ENCODE measurements at regions not wholly inside any gene's neighbourhood (a gene's known extent, or its start where the extent isn't known, plus 50 kb on each side); places are given as distances from the start of the nearest gene placed in this dataset.

DNA sequence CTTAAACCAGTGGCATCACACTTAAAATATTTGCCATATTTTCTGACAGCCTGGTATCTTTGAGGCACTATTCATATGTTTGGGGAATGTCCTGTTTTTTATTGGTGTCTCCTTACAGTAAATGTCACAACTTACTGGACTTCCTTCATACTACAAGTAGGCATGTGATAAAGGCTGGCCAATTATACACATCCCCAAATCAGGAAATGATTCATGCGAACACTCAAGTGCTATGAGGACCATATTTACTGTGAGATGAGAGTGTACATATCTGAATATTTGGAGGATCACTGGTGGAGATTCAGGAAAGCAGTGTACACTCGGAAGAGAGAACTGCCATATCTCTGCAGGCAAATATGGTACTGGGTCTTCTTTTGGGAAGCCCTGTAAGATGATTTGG is 913.8 kb upstream of the CHORDC1 start:
- no peaks in the 10 kb centered on the region for H3K27me3 ChIP-seq (replicated peaks; ENCODE audit: insufficient read depth, low read depth, low read length, poor library complexity)
- CTCF ChIA-PET, result no interaction called here
- peak; percentile 58 for DNase-seq (ENCODE audit: low spot score)
- intact Hi-C loops (cut with micrococcal nuclease; ENCODE audit: unreplicated experiment), result no loop called here
- H3K36me3 ChIP-seq (ENCODE audit: insufficient read depth, low read length, poor library complexity, severe bottlenecking), result no peaks in the 10 kb centered on the region
- H3K27ac ChIP-seq (ENCODE audit: low read depth, low read length, poor library complexity, severe bottlenecking), result no peak overlapping the region
- POLR2A ChIA-PET (ENCODE audit: low non-redundant PET), result no interaction called here
- no peak overlapping the region for H3K4me3 ChIP-seq (ENCODE audit: low read depth, low read length, poor library complexity, severe bottlenecking)
- no TSS peak for BruUV-seq (replicated peaks)
- TF ChIP-seq, protein P1, sequence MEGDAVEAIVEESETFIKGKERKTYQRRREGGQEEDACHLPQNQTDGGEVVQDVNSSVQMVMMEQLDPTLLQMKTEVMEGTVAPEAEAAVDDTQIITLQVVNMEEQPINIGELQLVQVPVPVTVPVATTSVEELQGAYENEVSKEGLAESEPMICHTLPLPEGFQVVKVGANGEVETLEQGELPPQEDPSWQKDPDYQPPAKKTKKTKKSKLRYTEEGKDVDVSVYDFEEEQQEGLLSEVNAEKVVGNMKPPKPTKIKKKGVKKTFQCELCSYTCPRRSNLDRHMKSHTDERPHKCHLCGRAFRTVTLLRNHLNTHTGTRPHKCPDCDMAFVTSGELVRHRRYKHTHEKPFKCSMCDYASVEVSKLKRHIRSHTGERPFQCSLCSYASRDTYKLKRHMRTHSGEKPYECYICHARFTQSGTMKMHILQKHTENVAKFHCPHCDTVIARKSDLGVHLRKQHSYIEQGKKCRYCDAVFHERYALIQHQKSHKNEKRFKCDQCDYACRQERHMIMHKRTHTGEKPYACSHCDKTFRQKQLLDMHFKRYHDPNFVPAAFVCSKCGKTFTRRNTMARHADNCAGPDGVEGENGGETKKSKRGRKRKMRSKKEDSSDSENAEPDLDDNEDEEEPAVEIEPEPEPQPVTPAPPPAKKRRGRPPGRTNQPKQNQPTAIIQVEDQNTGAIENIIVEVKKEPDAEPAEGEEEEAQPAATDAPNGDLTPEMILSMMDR (conservative IDR thresholded peaks at IDR 0.05; ENCODE audit: low read depth, low read length), result no peak
- no peak for TF ChIP-seq EZH2 (IDR thresholded peaks at IDR 0.05; ENCODE audit: borderline replicate concordance, low read depth, low read length, poor library complexity, severe bottlenecking)
- H3K9me3 ChIP-seq (ENCODE audit: low read depth, low read length, poor library complexity, severe bottlenecking), result no peaks in the 10 kb centered on the region
- H3K4me1 ChIP-seq (ENCODE audit: insufficient read depth, low read length, poor library complexity, severe bottlenecking), result no peaks in the 10 kb centered on the region

DNA sequence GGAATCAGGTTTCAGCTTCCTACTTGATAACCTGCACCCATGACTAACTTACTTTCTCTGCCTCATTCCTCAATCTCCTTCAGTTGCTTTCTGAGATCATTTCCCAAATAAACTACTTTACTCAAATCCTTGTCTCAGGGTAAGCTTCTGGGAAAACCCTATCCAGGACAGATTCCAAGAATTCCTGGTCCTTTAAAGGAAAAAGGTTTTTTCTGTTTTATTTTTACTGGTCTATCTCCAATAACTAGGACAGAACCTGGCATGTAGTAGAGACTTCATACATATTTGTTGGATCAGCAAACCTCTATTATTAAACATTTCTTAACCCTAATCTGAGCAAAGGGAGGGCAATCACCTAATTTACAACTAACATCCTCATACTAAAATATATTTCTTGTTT is 910.5 kb upstream of the CHORDC1 start:
- DNase-seq (ENCODE audit: low spot score), result no peak
- Histone ChIP-seq H3K27me3 (replicated peaks; ENCODE audit: insufficient read depth, low read depth, low read length, poor library complexity) (no peaks in the 10 kb centered on the region), H3K4me3 (ENCODE audit: low read depth, low read length, poor library complexity, severe bottlenecking) (no peak overlapping the region), H3K4me1 (ENCODE audit: insufficient read depth, low read length, poor library complexity, severe bottlenecking) (no peaks in the 10 kb centered on the region), H3K27ac (ENCODE audit: low read depth, low read length, poor library complexity, severe bottlenecking) (no peak overlapping the region), H3K9me3 (ENCODE audit: low read depth, low read length, poor library complexity, severe bottlenecking) (no peaks in the 10 kb centered on the region), H3K36me3 (ENCODE audit: insufficient read depth, low read length, poor library complexity, severe bottlenecking) (no peaks in the 10 kb centered on the region)
- BruUV-seq (replicated peaks), result no TSS peak
- no peak for TF ChIP-seq EZH2 (IDR thresholded peaks at IDR 0.05; ENCODE audit: borderline replicate concordance, low read depth, low read length, poor library complexity, severe bottlenecking)
- TF ChIP-seq, protein P1 (conservative IDR thresholded peaks at IDR 0.05; ENCODE audit: low read depth, low read length), result no peak
- POLR2A ChIA-PET (ENCODE audit: low non-redundant PET), result no interaction called here
- CTCF ChIA-PET, result no interaction called here
- intact Hi-C loops (cut with micrococcal nuclease; ENCODE audit: unreplicated experiment), result no loop called here

GRCh38 chr11:91129596-91129995 is 906.7 kb upstream of the CHORDC1 start:
- no peak overlapping the region for H3K4me3 ChIP-seq (ENCODE audit: low read depth, low read length, poor library complexity, severe bottlenecking)
- POLR2A ChIA-PET (ENCODE audit: low non-redundant PET), result no interaction called here
- H3K27me3 ChIP-seq (replicated peaks; ENCODE audit: insufficient read depth, low read depth, low read length, poor library complexity), result no peaks in the 10 kb centered on the region
- H3K9me3 ChIP-seq (ENCODE audit: low read depth, low read length, poor library complexity, severe bottlenecking), result no peaks in the 10 kb centered on the region
- DNase-seq (ENCODE audit: low spot score), result no peak
- intact Hi-C loops (cut with micrococcal nuclease; ENCODE audit: unreplicated experiment), result no loop called here
- no peak overlapping the region for H3K27ac ChIP-seq (ENCODE audit: low read depth, low read length, poor library complexity, severe bottlenecking)
- no peaks in the 10 kb centered on the region for H3K4me1 ChIP-seq (ENCODE audit: insufficient read depth, low read length, poor library complexity, severe bottlenecking)
- TF ChIP-seq EZH2 (IDR thresholded peaks at IDR 0.05; ENCODE audit: borderline replicate concordance, low read depth, low read length, poor library complexity, severe bottlenecking), result no peak
- TF ChIP-seq, protein P1 (conservative IDR thresholded peaks at IDR 0.05; ENCODE audit: low read depth, low read length), result no peak
- BruUV-seq (replicated peaks), result no TSS peak
- CTCF ChIA-PET, result no interaction called here
- H3K36me3 ChIP-seq (ENCODE audit: insufficient read depth, low read length, poor library complexity, severe bottlenecking), result no peaks in the 10 kb centered on the region
